B cell (primary cell): ENCODE measurements at regions not wholly inside any gene's neighbourhood (a gene's known extent, or its start where the extent isn't known, plus 50 kb on each side); places are given as distances from the start of the nearest gene placed in this dataset.
"Not testable (repeated sequence)": the region's sequence is repeated elsewhere in the genome, so short reads cannot be mapped to it uniquely, and the experiment has no call there.

Experiments used
- CTCF ChIP-seq: fragments of 200-600 bp; IDR thresholded peaks from one replicate; pipeline ENCODE4 v1.8.0; 2022; ENCODE audit warnings: antibody characterized with exemption, mild to moderate bottlenecking
- EZH2 ChIP-seq: IDR thresholded peaks from 2 replicates; pipeline ENCODE4 v1.6.1; 2012; ENCODE audit warnings: borderline replicate concordance, low read depth, mild to moderate bottlenecking, moderate library complexity, low read length; ENCODE audit not compliant: insufficient read depth, poor library complexity, severe bottlenecking

GRCh38 chr7:55683501-55683900 is 111.2 kb upstream of the VOPP1 start:
- TF ChIP-seq CTCF, EZH2: not testable (repeated sequence)
